Epithelial cell of prostate (primary cell): ENCODE measurements at regions not wholly inside any gene's neighbourhood (a gene's known extent, or its start where the extent isn't known, plus 50 kb on each side); places are given as distances from the start of the nearest gene placed in this dataset.
A peak's percentile ranks its signal among the peaks of the same experiment; 100 is the strongest.

ENCODE experiments used
- DNase-seq: peaks from one replicate; pipeline ENCODE4 v3.0.0-alpha.2; 2011; ENCODE audit warnings: low read depth, low spot score
- H3K27ac ChIP-seq: fragments of 450-650 bp; 2 replicates; pipeline ENCODE4 v1.5.1; 2017; ENCODE audit warnings: mild to moderate bottlenecking

- DNase-seq, result peak; percentile 68
- H3K27ac ChIP-seq, result peak overlapping the region; percentile 84
Measured at GRCh38 chr3:43185274-43185982, 79.5 kb upstream of the POMGNT2 start.

GRCh38 chr3:43183456-43183855, 77.6 kb upstream of the POMGNT2 start:
- DNase-seq, result no peak
- H3K27ac ChIP-seq, result no peak overlapping the region

GRCh38 chr3:43181202-43181821, 75.4 kb upstream of the POMGNT2 start:
- DNase-seq, result peak; percentile 75
- peak overlapping the region; percentile 99 for H3K27ac ChIP-seq

- peak overlapping the region; percentile 99 for H3K27ac ChIP-seq
- DNase-seq, result no peak
Measured at GRCh38 chr3:43180694-43181093, 74.8 kb upstream of the POMGNT2 start.

GRCh38 chr3:43180027-43180426, 74.1 kb upstream of the POMGNT2 start:
- DNase-seq, result peak; percentile 91
- H3K27ac ChIP-seq, result peak overlapping the region; percentile 99

- peak; percentile 75 for DNase-seq
Measured at GRCh38 chr3:43178891-43179366, 73.0 kb upstream of the POMGNT2 start.

GRCh38 chr3:43177085-43177484, 71.2 kb upstream of the POMGNT2 start:
- H3K27ac ChIP-seq, result no peak overlapping the region
- no peak for DNase-seq

More at GRCh38 chr3:43178891-43179366, 73.0 kb upstream of the POMGNT2 start:
- H3K27ac ChIP-seq, result peak overlapping the region; percentile 99

- DNase-seq, result no peak
- no peak overlapping the region for H3K27ac ChIP-seq
Measured at GRCh38 chr3:43176666-43177065, 70.8 kb upstream of the POMGNT2 start.

GRCh38 chr3:43175541-43175940, 69.7 kb upstream of the POMGNT2 start:
- no peak for DNase-seq
- no peak overlapping the region for H3K27ac ChIP-seq

- no peak for DNase-seq
- H3K27ac ChIP-seq, result no peak overlapping the region
Measured at GRCh38 chr3:43173949-43174348, 68.1 kb upstream of the POMGNT2 start.

GRCh38 chr3:43171748-43172147, 65.9 kb upstream of the POMGNT2 start:
- no peak overlapping the region for H3K27ac ChIP-seq
- DNase-seq, result no peak

GRCh38 chr3:43170553-43170952, 64.7 kb upstream of the POMGNT2 start:
- no peak for DNase-seq
- no peak overlapping the region for H3K27ac ChIP-seq

- H3K27ac ChIP-seq, result no peak overlapping the region
- DNase-seq, result no peak
Measured at GRCh38 chr3:43169987-43170386, 64.1 kb upstream of the POMGNT2 start.

- H3K27ac ChIP-seq, result no peak overlapping the region
- no peak for DNase-seq
Measured at GRCh38 chr3:43166406-43166805, 60.5 kb upstream of the POMGNT2 start.

- no peak overlapping the region for H3K27ac ChIP-seq
- DNase-seq, result no peak
Measured at GRCh38 chr3:43165786-43166185, 59.9 kb upstream of the POMGNT2 start.

- no peak overlapping the region for H3K27ac ChIP-seq
Measured at GRCh38 chr3:43163895-43164493, 58.1 kb upstream of the POMGNT2 start.

GRCh38 chr3:43162230-43163084, 56.6 kb upstream of the POMGNT2 start:
- DNase-seq, result no peak
- no peak overlapping the region for H3K27ac ChIP-seq

More at GRCh38 chr3:43163895-43164493, 58.1 kb upstream of the POMGNT2 start:
- DNase-seq, result no peak

GRCh38 chr3:43161684-43162229, 55.9 kb upstream of the POMGNT2 start:
- DNase-seq, result no peak
- no peak overlapping the region for H3K27ac ChIP-seq

GRCh38 chr3:43160664-43161063, 54.8 kb upstream of the POMGNT2 start:
- DNase-seq, result no peak
- H3K27ac ChIP-seq, result no peak overlapping the region

GRCh38 chr3:43159876-43160255, 54.0 kb upstream of the POMGNT2 start:
- no peak overlapping the region for H3K27ac ChIP-seq
- DNase-seq, result no peak
